ENCODE measurements at regions not wholly inside any gene's neighbourhood (a gene's known extent, or its start where the extent isn't known, plus 50 kb on each side); places are given as distances from the start of the nearest gene placed in this dataset.

- TF ChIP-seq CTCF (IDR thresholded peaks at IDR 0.05; ENCODE audit: poor library complexity) (no peak), EZH2phosphoT487 (IDR thresholded peaks at IDR 0.05; ENCODE audit: low read depth, severe bottlenecking, unreplicated experiment) (no peak)
These were observed 680.8 kb downstream of the NYAP2 start for GRCh38 chr2:226080334-226080733.

Data from hepatocyte (in vitro differentiated cells).